Tibial artery (tissue), 4 donors: ENCODE measurements at regions not wholly inside any gene's neighbourhood (a gene's known extent, or its start where the extent isn't known, plus 50 kb on each side); places are given as distances from the start of the nearest gene placed in this dataset.

ENCODE experiments used
- DNase-seq, 2 donors: peaks; one replicate each; pipeline ENCODE4 v3.0.0-alpha.2; 2019
- H3K27ac ChIP-seq, 2 donors: fragments of 200-600 bp; sonication (generic) in 1 of 2; 1 replicate in 1 of 2; 2 replicates in 1 of 2; pipeline ENCODE4 v1.5.1; 2018 to 2019; ENCODE audit warnings: mild to moderate bottlenecking in 1 of 2
- H3K27me3 ChIP-seq, 2 donors: fragments of 200-600 bp; sonication (generic) in 1 of 2; one replicate each; pipeline versions ENCODE4 v1.5.1 to v1.6.0; 2016 to 2019
- H3K36me3 ChIP-seq, 3 donors: fragments of 200-600 bp; sonication (generic) in 2 of 3; one replicate each; pipeline ENCODE4 v1.5.1; 2016 to 2019; ENCODE audit warnings: mild to moderate bottlenecking in 2 of 3
- H3K4me1 ChIP-seq, 4 donors: fragments of 200-600 bp; sonication (generic) in 2 of 4; 1 replicate in 3 of 4; 2 replicates in 1 of 4; pipeline ENCODE4 v1.5.1; 2016 to 2019
- H3K4me3 ChIP-seq, 2 donors: fragments of 200-600 bp; sonication (generic) in 1 of 2; 1 replicate in 1 of 2; 2 replicates in 1 of 2; pipeline ENCODE4 v1.5.1; 2018 to 2019; ENCODE audit warnings: mild to moderate bottlenecking in 2 of 2
- H3K9me3 ChIP-seq, 3 donors: fragments of 200-600 bp; sonication (generic) in 1 of 3; one replicate each; pipeline ENCODE4 v1.5.1; 2016 to 2019
- CTCF ChIP-seq, 2 experiments: fragments of 200-600 bp in 1 of 2; fragments of 450-650 bp in 1 of 2; IDR thresholded peaks; one replicate each; pipeline ENCODE4 v1.5.1; 2017 to 2019; ENCODE audit warnings: antibody characterized with exemption in 2 of 2, mild to moderate bottlenecking in 1 of 2, moderate library complexity in 1 of 2
- intact Hi-C: fragments of 100-400 bp; cut with DNase I; formaldehyde crosslinking; loops from one replicate; pipeline ENCODE4 v1.15.0; 2023; ENCODE audit warnings: low total_unique reads

DNA sequence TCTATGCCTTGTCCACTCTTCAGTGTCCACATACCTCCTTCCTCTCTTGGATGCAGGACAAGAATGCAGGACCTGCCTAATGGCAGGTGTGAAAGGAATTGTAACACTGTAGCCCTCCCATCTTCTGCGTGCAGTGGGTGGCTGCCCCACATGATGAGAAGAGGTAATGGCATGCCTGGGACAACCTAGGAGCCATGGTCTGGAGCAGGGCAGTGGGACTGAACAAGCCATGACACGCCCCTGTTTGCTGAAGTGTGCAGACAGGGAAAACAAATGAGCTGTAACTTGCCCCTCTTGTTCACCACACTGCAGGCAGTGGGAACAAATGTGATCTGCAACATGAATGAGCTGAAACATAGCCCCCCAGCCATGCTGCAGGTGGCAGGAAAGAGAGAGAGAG is 192.2 kb downstream of the PCDH17 start:
- Histone ChIP-seq H3K4me1 (no peaks in the 10 kb centered on the region), H3K9me3 (no peaks in the 10 kb centered on the region), H3K27ac (no peak overlapping the region), H3K27me3 (no peaks in the 10 kb centered on the region), H3K4me3 (no peak overlapping the region), H3K36me3 (no peaks in the 10 kb centered on the region)
- intact Hi-C loops = no loop called here
- DNase-seq = no peak
- no peak for TF ChIP-seq CTCF (IDR thresholded peaks at IDR 0.05)

- no peaks in the 10 kb centered on the region for H3K9me3 ChIP-seq
Measured at GRCh38 chr13:57824121-57824520, 192.6 kb downstream of the PCDH17 start.

DNA sequence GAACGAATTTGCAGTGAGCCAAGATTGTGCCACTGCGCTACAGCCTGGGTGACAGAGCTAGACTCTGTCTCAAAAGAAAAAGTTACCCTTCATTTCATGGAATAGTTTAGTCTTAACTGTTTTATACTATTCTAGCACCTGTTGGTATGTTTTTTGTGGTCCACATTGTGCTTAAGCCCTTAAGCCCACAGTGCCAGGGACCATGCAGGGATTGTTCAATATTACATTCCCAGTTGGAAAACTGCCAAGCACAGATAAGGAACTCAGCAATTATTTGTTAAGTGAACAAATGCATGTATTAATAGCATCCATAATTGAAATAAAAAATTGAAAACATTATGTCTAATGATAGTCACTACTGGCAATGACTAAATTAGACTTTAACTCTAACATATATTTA is 193.5 kb downstream of the PCDH17 start:
- no peak for DNase-seq
- no peak for TF ChIP-seq CTCF (IDR thresholded peaks at IDR 0.05)
- Histone ChIP-seq H3K27ac (no peak overlapping the region), H3K4me1 (no peaks in the 10 kb centered on the region), H3K9me3 (no peaks in the 10 kb centered on the region), H3K4me3 (no peak overlapping the region), H3K27me3 (no peaks in the 10 kb centered on the region), H3K36me3 (no peaks in the 10 kb centered on the region)
- intact Hi-C loops = no loop called here

More at GRCh38 chr13:57824121-57824520, 192.6 kb downstream of the PCDH17 start:
- H3K4me3 ChIP-seq = no peak overlapping the region
- intact Hi-C loops = no loop called here
- DNase-seq = no peak
- H3K27ac ChIP-seq = no peak overlapping the region
- H3K27me3 ChIP-seq = no peaks in the 10 kb centered on the region
- no peaks in the 10 kb centered on the region for H3K4me1 ChIP-seq
- no peaks in the 10 kb centered on the region for H3K36me3 ChIP-seq
- no peak for TF ChIP-seq CTCF (IDR thresholded peaks at IDR 0.05)

GRCh38 chr13:57829496-57829895 is 198.0 kb downstream of the PCDH17 start:
- Histone ChIP-seq H3K27me3 (no peaks in the 10 kb centered on the region), H3K36me3 (no peaks in the 10 kb centered on the region), H3K9me3 (no peaks in the 10 kb centered on the region), H3K27ac (no peak overlapping the region), H3K4me3 (no peak overlapping the region), H3K4me1 (no peaks in the 10 kb centered on the region)
- no peak for DNase-seq
- TF ChIP-seq CTCF (IDR thresholded peaks at IDR 0.05) = no peak
- intact Hi-C loops = no loop called here

DNA sequence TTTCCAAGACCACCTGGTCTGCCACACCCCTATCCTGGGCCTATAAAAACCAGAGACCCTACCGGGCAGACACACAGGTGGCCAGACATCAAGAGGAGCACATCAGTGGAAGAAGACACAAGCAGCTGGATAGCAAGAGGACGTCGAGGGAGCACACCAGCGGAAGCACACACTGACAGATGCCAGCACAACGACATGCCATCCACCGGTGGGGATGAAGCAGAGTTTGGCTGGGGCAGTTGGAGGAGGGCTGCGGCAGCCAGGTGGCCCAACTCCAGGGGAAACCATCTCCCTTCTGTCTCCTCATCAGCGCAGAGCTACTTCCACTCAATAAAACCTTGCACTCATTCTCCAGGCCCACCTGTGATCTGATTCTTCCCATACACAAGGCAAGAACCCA is 200.6 kb downstream of the PCDH17 start:
- no peak for DNase-seq
- H3K27me3 ChIP-seq = no peaks in the 10 kb centered on the region
- H3K4me1 ChIP-seq = no peaks in the 10 kb centered on the region
- no peak overlapping the region for H3K4me3 ChIP-seq
- no peaks in the 10 kb centered on the region for H3K9me3 ChIP-seq
- H3K27ac ChIP-seq = no peak overlapping the region
- H3K36me3 ChIP-seq = no peaks in the 10 kb centered on the region
- intact Hi-C loops = no loop called here
- no peak for TF ChIP-seq CTCF (IDR thresholded peaks at IDR 0.05)

DNA sequence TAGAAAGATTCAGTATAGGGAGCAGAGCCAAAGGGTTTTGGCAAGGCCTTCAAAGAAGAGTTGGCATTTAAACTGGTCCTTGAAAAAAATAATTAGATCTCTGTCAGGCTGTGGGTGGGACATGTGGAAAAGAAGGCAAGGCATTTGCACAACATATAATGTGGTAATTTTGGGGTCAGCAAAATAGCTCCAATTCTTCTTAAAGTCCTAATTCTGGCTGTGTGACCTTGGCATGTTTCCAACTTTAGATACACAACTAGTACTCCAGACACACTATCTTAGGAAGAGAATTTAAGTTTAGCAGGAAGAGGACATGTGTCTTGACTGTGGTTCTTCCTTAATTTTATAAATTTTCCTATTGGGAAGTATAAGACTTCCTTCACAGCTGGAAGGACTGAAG is 206.3 kb downstream of the PCDH17 start:
- no peaks in the 10 kb centered on the region for H3K27me3 ChIP-seq
- intact Hi-C loops = no loop called here
- no peak overlapping the region for H3K27ac ChIP-seq
- no peak overlapping the region for H3K4me3 ChIP-seq
- H3K36me3 ChIP-seq = no peaks in the 10 kb centered on the region
- H3K9me3 ChIP-seq = no peaks in the 10 kb centered on the region
- DNase-seq = no peak
- H3K4me1 ChIP-seq = no peaks in the 10 kb centered on the region
- TF ChIP-seq CTCF (IDR thresholded peaks at IDR 0.05) = no peak
